Endodermal cell (in vitro differentiated cells): ENCODE measurements at regions not wholly inside any gene's neighbourhood (a gene's known extent, or its start where the extent isn't known, plus 50 kb on each side); places are given as distances from the start of the nearest gene placed in this dataset.

Experiments used
- DNase-seq: peaks from one replicate; pipeline ENCODE4 v3.0.0-alpha.2; 2017
- H3K27ac ChIP-seq: 2 replicates; pipeline ENCODE4 v1.5.1; 2013; ENCODE audit warnings: mild to moderate bottlenecking, low read depth, low read length, moderate library complexity
- H3K27me3 ChIP-seq: 2 replicates; pipeline ENCODE4 v1.6.1; 2013; ENCODE audit warnings: mild to moderate bottlenecking, low read length, moderate library complexity; ENCODE audit not compliant: insufficient read depth, control insufficient read depth, poor library complexity, severe bottlenecking
- H3K36me3 ChIP-seq: 2 replicates; pipeline ENCODE4 v1.7.0; 2013; ENCODE audit warnings: mild to moderate bottlenecking, low read length, moderate library complexity; ENCODE audit not compliant: control insufficient read depth, insufficient read depth
- H3K4me1 ChIP-seq: one replicate; pipeline ENCODE4 v1.7.0; 2013; ENCODE audit warnings: low read length; ENCODE audit not compliant: control insufficient read depth, insufficient read depth
- H3K4me3 ChIP-seq: 2 replicates; pipeline ENCODE4 v1.5.1; 2013; ENCODE audit warnings: mild to moderate bottlenecking, low read length, moderate library complexity
- H3K9ac ChIP-seq: 2 replicates; pipeline ENCODE4 v1.6.1; 2013; ENCODE audit warnings: mild to moderate bottlenecking, low read length, moderate library complexity; ENCODE audit not compliant: poor library complexity, severe bottlenecking; ENCODE audit errors: extremely low read depth
- H3K9me3 ChIP-seq: 2 replicates; pipeline ENCODE4 v1.6.1; 2013; ENCODE audit warnings: mild to moderate bottlenecking, low read length, moderate library complexity; ENCODE audit not compliant: control insufficient read depth
- H3K27ac Mint-ChIP-seq: 2 replicates; pipeline ENCODE4 v1.8.0; 2020; ENCODE audit warnings: mixed read lengths
- H3K27me3 Mint-ChIP-seq: 2 replicates; pipeline ENCODE4 v1.8.0; 2021; ENCODE audit warnings: mild to moderate bottlenecking, mixed read lengths; ENCODE audit not compliant: insufficient read depth
- H3K36me3 Mint-ChIP-seq: 2 replicates; pipeline ENCODE4 v1.8.0; 2020; ENCODE audit warnings: low read depth, mixed read lengths
- H3K4me1 Mint-ChIP-seq: 2 replicates; pipeline ENCODE4 v1.8.0; 2020; ENCODE audit warnings: mixed read lengths
- H3K4me3 Mint-ChIP-seq: 2 replicates; pipeline ENCODE4 v1.8.0; 2020; ENCODE audit warnings: mild to moderate bottlenecking, moderate library complexity, mixed read lengths
- H3K9me3 Mint-ChIP-seq: 2 replicates; pipeline ENCODE4 v1.8.0; 2020; ENCODE audit warnings: mild to moderate bottlenecking, mixed read lengths
- CTCF ChIP-seq: fragments of 200-600 bp; sonication (generic); conservative IDR thresholded peaks from 2 replicates; pipeline ENCODE4 v1.5.0; 2021; ENCODE audit warnings: antibody characterized with exemption, mild to moderate bottlenecking
- WGBS, 2 experiments: methylation state at CpG; one replicate each; pipeline versions ENCODE4 v1.1.5 to v1.1.7; 2013; ENCODE audit warnings: missing lambda C conversion rate in 2 of 2, mixed read lengths in 1 of 2; ENCODE audit not compliant: insufficient coverage in 1 of 2, insufficient read length in 1 of 2; 5-methylcytosine and 5-hydroxymethylcytosine counted together

GRCh38 chr2:57918126-57918525 lies 128.5 kb upstream of the VRK2 start:
- no peak overlapping the region for H3K4me3 Mint-ChIP-seq
- H3K36me3 ChIP-seq: no peaks in the 10 kb centered on the region
- H3K27me3 Mint-ChIP-seq: no peaks in the 10 kb centered on the region
- no peaks in the 10 kb centered on the region for H3K9me3 Mint-ChIP-seq
- H3K27me3 ChIP-seq: no peaks in the 10 kb centered on the region
- DNase-seq: no peak
- TF ChIP-seq CTCF: no peak
- no peak overlapping the region for H3K4me3 ChIP-seq
- no peaks in the 10 kb centered on the region for H3K9me3 ChIP-seq
- H3K9ac ChIP-seq: no peak overlapping the region
- no peak overlapping the region for H3K27ac Mint-ChIP-seq
- H3K36me3 Mint-ChIP-seq: no peaks in the 10 kb centered on the region
- peaks cover 17% of the 10 kb centered on the region for H3K4me1 Mint-ChIP-seq
- 100% methylated on average over 1 of the region's 1 CpG; no CpG with 5 or more reads in 1 of the 2 experiments for WGBS, 2 experiments
- H3K27ac ChIP-seq: no peak overlapping the region
- peaks cover 7% of the 10 kb centered on the region for H3K4me1 ChIP-seq

GRCh38 chr2:57920342-57920939 lies 126.2 kb upstream of the VRK2 start:
- 88 to 96% methylated on average over 3 to 5 of the region's 5 CpGs for WGBS, 2 experiments
- Mint-ChIP-seq H3K4me1 (peaks cover 17% of the 10 kb centered on the region), H3K27ac (no peak overlapping the region), H3K36me3 (no peaks in the 10 kb centered on the region), H3K9me3 (no peaks in the 10 kb centered on the region), H3K27me3 (peaks cover 2% of the 10 kb centered on the region), H3K4me3 (no peak overlapping the region)
- H3K9ac ChIP-seq: no peak overlapping the region
- peaks cover 7% of the 10 kb centered on the region for H3K4me1 ChIP-seq
- H3K27me3 ChIP-seq: no peaks in the 10 kb centered on the region
- H3K36me3 ChIP-seq: no peaks in the 10 kb centered on the region
- no peak for DNase-seq
- no peaks in the 10 kb centered on the region for H3K9me3 ChIP-seq
- no peak overlapping the region for H3K4me3 ChIP-seq
- no peak for TF ChIP-seq CTCF
- no peak overlapping the region for H3K27ac ChIP-seq

- Mint-ChIP-seq H3K36me3 (no peaks in the 10 kb centered on the region), H3K9me3 (peaks cover 7% of the 10 kb centered on the region), H3K4me1 (no peaks in the 10 kb centered on the region), H3K4me3 (no peak overlapping the region), H3K27me3 (no peaks in the 10 kb centered on the region), H3K27ac (no peak overlapping the region)
- no peaks in the 10 kb centered on the region for H3K4me1 ChIP-seq
- no peak overlapping the region for H3K4me3 ChIP-seq
- H3K9ac ChIP-seq: no peak overlapping the region
- no peak for TF ChIP-seq CTCF
- H3K9me3 ChIP-seq: peaks cover 21% of the 10 kb centered on the region
- no peaks in the 10 kb centered on the region for H3K36me3 ChIP-seq
- no peak for DNase-seq
- no peaks in the 10 kb centered on the region for H3K27me3 ChIP-seq
- no peak overlapping the region for H3K27ac ChIP-seq
Observed at GRCh38 chr2:57934659-57935058, 111.9 kb upstream of the VRK2 start.
